ENCODE measurements at regions not wholly inside any gene's neighbourhood (a gene's known extent, or its start where the extent isn't known, plus 50 kb on each side); places are given as distances from the start of the nearest gene placed in this dataset.

GRCh38 chr5:13477118-13477737, 467.3 kb downstream of the DNAH5 start:
- Histone ChIP-seq H3K79me2 (ENCODE audit: control insufficient read depth, low read length) (no peaks in the 10 kb centered on the region), H3K27ac (ENCODE audit: low read depth, low read length) (no peak overlapping the region), H3K4me1 (ENCODE audit: control insufficient read depth, low read length) (no peaks in the 10 kb centered on the region), H3K9me2 (replicated peaks; ENCODE audit: control insufficient read depth, low read length) (no peaks in the 10 kb centered on the region), H4K20me1 (ENCODE audit: control insufficient read depth, insufficient read depth, low read depth, low read length) (no peaks in the 10 kb centered on the region), H3F3A (ENCODE audit: control insufficient read depth, insufficient read depth) (no peaks in the 10 kb centered on the region), H3K4me2 (ENCODE audit: low read length) (no peak overlapping the region), H3K36me3 (ENCODE audit: control insufficient read depth, low read length) (no peaks in the 10 kb centered on the region), H3K9me3 (ENCODE audit: control insufficient read depth, insufficient read depth, low read length) (no peaks in the 10 kb centered on the region), H3K4me3 (ENCODE audit: low read length) (no peak overlapping the region), H3K27me3 (ENCODE audit: control insufficient read depth, low read length) (no peaks in the 10 kb centered on the region)
- no peak for TF ChIP-seq EZH2phosphoT487 (IDR thresholded peaks at IDR 0.05; ENCODE audit: borderline replicate concordance, low read length)
- TF ChIP-seq CTCF (IDR thresholded peaks at IDR 0.05; ENCODE audit: low read depth, low read length, poor library complexity, severe bottlenecking), result no peak

GRCh38 chr5:13472842-13473241, 471.6 kb downstream of the DNAH5 start:
- TF ChIP-seq EZH2phosphoT487 (IDR thresholded peaks at IDR 0.05; ENCODE audit: borderline replicate concordance, low read length) (no peak), CTCF (IDR thresholded peaks at IDR 0.05; ENCODE audit: low read depth, low read length, poor library complexity, severe bottlenecking) (no peak)
- Histone ChIP-seq H3K9me2 (replicated peaks; ENCODE audit: control insufficient read depth, low read length) (no peaks in the 10 kb centered on the region), H4K20me1 (ENCODE audit: control insufficient read depth, insufficient read depth, low read depth, low read length) (no peaks in the 10 kb centered on the region), H3K9me3 (ENCODE audit: control insufficient read depth, insufficient read depth, low read length) (no peaks in the 10 kb centered on the region), H3F3A (ENCODE audit: control insufficient read depth, insufficient read depth) (no peaks in the 10 kb centered on the region), H3K27me3 (ENCODE audit: control insufficient read depth, low read length) (no peaks in the 10 kb centered on the region), H3K79me2 (ENCODE audit: control insufficient read depth, low read length) (no peaks in the 10 kb centered on the region), H3K4me1 (ENCODE audit: control insufficient read depth, low read length) (no peaks in the 10 kb centered on the region), H3K4me2 (ENCODE audit: low read length) (no peak overlapping the region), H3K4me3 (ENCODE audit: low read length) (no peak overlapping the region), H3K27ac (ENCODE audit: low read depth, low read length) (no peak overlapping the region), H3K36me3 (ENCODE audit: control insufficient read depth, low read length) (no peaks in the 10 kb centered on the region)

- no peak overlapping the region for H3K4me3 ChIP-seq (ENCODE audit: low read length)
- H3K4me2 ChIP-seq (ENCODE audit: low read length), result no peak overlapping the region
- no peaks in the 10 kb centered on the region for H3K36me3 ChIP-seq (ENCODE audit: control insufficient read depth, low read length)
- H3K27ac ChIP-seq (ENCODE audit: low read depth, low read length), result no peak overlapping the region
- H3K27me3 ChIP-seq (ENCODE audit: control insufficient read depth, low read length), result no peaks in the 10 kb centered on the region
- H3K9me2 ChIP-seq (replicated peaks; ENCODE audit: control insufficient read depth, low read length), result no peaks in the 10 kb centered on the region
- H4K20me1 ChIP-seq (ENCODE audit: control insufficient read depth, insufficient read depth, low read depth, low read length), result no peaks in the 10 kb centered on the region
- no peaks in the 10 kb centered on the region for H3K9me3 ChIP-seq (ENCODE audit: control insufficient read depth, insufficient read depth, low read length)
- H3K4me1 ChIP-seq (ENCODE audit: control insufficient read depth, low read length), result no peaks in the 10 kb centered on the region
- H3K79me2 ChIP-seq (ENCODE audit: control insufficient read depth, low read length), result no peaks in the 10 kb centered on the region
- no peaks in the 10 kb centered on the region for H3F3A ChIP-seq (ENCODE audit: control insufficient read depth, insufficient read depth)
- no peak for TF ChIP-seq CTCF (IDR thresholded peaks at IDR 0.05; ENCODE audit: low read depth, low read length, poor library complexity, severe bottlenecking)
- TF ChIP-seq EZH2phosphoT487 (IDR thresholded peaks at IDR 0.05; ENCODE audit: borderline replicate concordance, low read length), result no peak
Measured at GRCh38 chr5:13470975-13471374, 473.5 kb downstream of the DNAH5 start.

Data from DOHH2 (cell line).